ENCODE measurements at regions not wholly inside any gene's neighbourhood (a gene's known extent, or its start where the extent isn't known, plus 50 kb on each side); places are given as distances from the start of the nearest gene placed in this dataset.

DNA sequence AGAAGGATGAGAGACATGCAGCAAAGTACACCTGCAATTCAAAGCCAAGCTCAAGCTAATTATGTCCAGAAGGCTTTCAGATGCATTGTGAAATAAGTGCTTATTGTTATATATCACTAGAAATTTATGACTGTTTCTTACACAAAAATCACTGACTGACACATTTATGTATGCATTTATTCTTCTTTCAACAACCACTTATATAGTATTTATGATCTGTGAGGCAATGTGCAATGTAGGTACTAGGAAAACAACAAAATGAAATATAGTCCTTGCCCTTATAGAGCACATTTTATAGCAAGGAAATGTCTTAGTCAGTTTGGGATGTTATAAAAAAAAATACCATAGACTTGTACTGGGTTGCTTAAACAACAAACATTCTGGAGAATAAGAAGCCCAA, 167.6 kb downstream of the YIPF5 start:
- Histone ChIP-seq H3K27me3 (ENCODE audit: insufficient read depth) (no peaks in the 10 kb centered on the region), H3F3A (replicated peaks; ENCODE audit: insufficient read depth) (no peaks in the 10 kb centered on the region), H3K4me1 (ENCODE audit: control insufficient read depth in 1 of 2, insufficient read depth in 2 of 2, low read depth in 1 of 2, low read length in 1 of 2) (no peaks in the 10 kb centered on the region), H3K4me3 (ENCODE audit: low read depth in 2 of 2, low read length in 1 of 2) (no peak overlapping the region), H4K20me1 (ENCODE audit: insufficient read depth) (no peaks in the 10 kb centered on the region), H3K9me3 (no peaks in the 10 kb centered on the region), H3K79me2 (ENCODE audit: insufficient read depth) (no peaks in the 10 kb centered on the region), H2AFZ (ENCODE audit: low read depth) (no peak overlapping the region), H3K9ac (no peak overlapping the region), H3K4me2 (no peak overlapping the region), H3K9me2 (no peaks in the 10 kb centered on the region), H3K27ac (ENCODE audit: low read depth in 2 of 2, low read length in 1 of 2) (no peak overlapping the region), H3K36me3 (replicated peaks in 1 of 2; ENCODE audit: control insufficient read depth in 1 of 2, insufficient read depth in 2 of 2, low read length in 1 of 2) (no peaks in the 10 kb centered on the region)
- TF ChIP-seq RAD21 (IDR thresholded peaks at IDR 0.05; ENCODE audit: low read length) (no peak), FOXM1 (IDR thresholded peaks at IDR 0.05; ENCODE audit: low read depth) (no peak), GABPA (IDR thresholded peaks at IDR 0.05; ENCODE audit: low read depth) (no peak), NRF1 (IDR thresholded peaks at IDR 0.05; ENCODE audit: low read depth, low read length) (no peak), MXI1 (IDR thresholded peaks at IDR 0.05; ENCODE audit: low read depth, low read length) (no peak), ELF1 (IDR thresholded peaks at IDR 0.05) (no peak), TCF12 (IDR thresholded peaks at IDR 0.05) (no peak)
- TF ChIP-seq, protein P1, sequence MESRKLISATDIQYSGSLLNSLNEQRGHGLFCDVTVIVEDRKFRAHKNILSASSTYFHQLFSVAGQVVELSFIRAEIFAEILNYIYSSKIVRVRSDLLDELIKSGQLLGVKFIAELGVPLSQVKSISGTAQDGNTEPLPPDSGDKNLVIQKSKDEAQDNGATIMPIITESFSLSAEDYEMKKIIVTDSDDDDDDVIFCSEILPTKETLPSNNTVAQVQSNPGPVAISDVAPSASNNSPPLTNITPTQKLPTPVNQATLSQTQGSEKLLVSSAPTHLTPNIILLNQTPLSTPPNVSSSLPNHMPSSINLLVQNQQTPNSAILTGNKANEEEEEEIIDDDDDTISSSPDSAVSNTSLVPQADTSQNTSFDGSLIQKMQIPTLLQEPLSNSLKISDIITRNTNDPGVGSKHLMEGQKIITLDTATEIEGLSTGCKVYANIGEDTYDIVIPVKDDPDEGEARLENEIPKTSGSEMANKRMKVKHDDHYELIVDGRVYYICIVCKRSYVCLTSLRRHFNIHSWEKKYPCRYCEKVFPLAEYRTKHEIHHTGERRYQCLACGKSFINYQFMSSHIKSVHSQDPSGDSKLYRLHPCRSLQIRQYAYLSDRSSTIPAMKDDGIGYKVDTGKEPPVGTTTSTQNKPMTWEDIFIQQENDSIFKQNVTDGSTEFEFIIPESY (IDR thresholded peaks at IDR 0.05; ENCODE audit: borderline replicate concordance, low read depth), result no peak
- TF ChIP-seq, protein P2, sequence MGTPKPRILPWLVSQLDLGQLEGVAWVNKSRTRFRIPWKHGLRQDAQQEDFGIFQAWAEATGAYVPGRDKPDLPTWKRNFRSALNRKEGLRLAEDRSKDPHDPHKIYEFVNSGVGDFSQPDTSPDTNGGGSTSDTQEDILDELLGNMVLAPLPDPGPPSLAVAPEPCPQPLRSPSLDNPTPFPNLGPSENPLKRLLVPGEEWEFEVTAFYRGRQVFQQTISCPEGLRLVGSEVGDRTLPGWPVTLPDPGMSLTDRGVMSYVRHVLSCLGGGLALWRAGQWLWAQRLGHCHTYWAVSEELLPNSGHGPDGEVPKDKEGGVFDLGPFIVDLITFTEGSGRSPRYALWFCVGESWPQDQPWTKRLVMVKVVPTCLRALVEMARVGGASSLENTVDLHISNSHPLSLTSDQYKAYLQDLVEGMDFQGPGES (IDR thresholded peaks at IDR 0.05; ENCODE audit: low read depth, low read length), result no peak
- TF ChIP-seq, protein P3, sequence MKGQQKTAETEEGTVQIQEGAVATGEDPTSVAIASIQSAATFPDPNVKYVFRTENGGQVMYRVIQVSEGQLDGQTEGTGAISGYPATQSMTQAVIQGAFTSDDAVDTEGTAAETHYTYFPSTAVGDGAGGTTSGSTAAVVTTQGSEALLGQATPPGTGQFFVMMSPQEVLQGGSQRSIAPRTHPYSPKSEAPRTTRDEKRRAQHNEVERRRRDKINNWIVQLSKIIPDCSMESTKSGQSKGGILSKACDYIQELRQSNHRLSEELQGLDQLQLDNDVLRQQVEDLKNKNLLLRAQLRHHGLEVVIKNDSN (IDR thresholded peaks at IDR 0.05; ENCODE audit: borderline replicate concordance, low read depth), result no peak
- ChIA-PET POLR2A (no interaction called here), CTCF (no interaction called here)
- DNase-seq, result no peak

DNA sequence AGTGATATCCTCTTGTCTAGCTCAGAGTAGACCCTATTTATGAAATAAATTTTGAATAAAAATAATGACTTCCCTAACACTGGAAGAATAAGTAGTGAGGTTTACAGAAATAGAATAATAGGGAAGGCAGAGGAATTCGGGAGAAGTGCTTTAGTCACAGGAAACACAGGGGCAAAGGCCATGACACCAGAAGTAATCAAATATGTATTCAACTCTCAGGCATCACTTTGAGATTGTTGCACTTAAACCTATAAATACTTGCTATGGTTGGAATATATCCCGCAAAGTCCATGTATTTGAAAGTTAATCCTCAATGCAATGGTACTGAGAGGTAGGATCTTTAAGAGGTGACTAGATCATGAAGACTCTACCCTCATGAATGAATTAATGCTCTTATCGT, 166.8 kb downstream of the YIPF5 start:
- H3K4me1 ChIP-seq (ENCODE audit: control insufficient read depth in 1 of 2, insufficient read depth in 2 of 2, low read depth in 1 of 2, low read length in 1 of 2), result no peaks in the 10 kb centered on the region
- no peak for DNase-seq
- H3K9me3 ChIP-seq, result no peaks in the 10 kb centered on the region
- no peaks in the 10 kb centered on the region for H3K9me2 ChIP-seq
- CTCF ChIA-PET, result no interaction called here
- POLR2A ChIA-PET, result no interaction called here
- no peak overlapping the region for H3K9ac ChIP-seq
- H3K27ac ChIP-seq (ENCODE audit: low read depth in 2 of 2, low read length in 1 of 2), result no peak overlapping the region
- WGBS (ENCODE audit: low lambda C conversion rate), result 65% methylated on average over 3 of the region's 3 CpGs
- H3K27me3 ChIP-seq (ENCODE audit: insufficient read depth), result no peaks in the 10 kb centered on the region
- no peak overlapping the region for H3K4me3 ChIP-seq (ENCODE audit: low read depth in 2 of 2, low read length in 1 of 2)
- H3K36me3 ChIP-seq (replicated peaks in 1 of 2; ENCODE audit: control insufficient read depth in 1 of 2, insufficient read depth in 2 of 2, low read length in 1 of 2), result no peaks in the 10 kb centered on the region
- H4K20me1 ChIP-seq (ENCODE audit: insufficient read depth), result no peaks in the 10 kb centered on the region
- no peak for TF ChIP-seq TEAD4 (IDR thresholded peaks at IDR 0.05; ENCODE audit: borderline replicate concordance, insufficient read depth)
- H3F3A ChIP-seq (replicated peaks; ENCODE audit: insufficient read depth), result no peaks in the 10 kb centered on the region
- no peaks in the 10 kb centered on the region for H3K79me2 ChIP-seq (ENCODE audit: insufficient read depth)
- no peak overlapping the region for H2AFZ ChIP-seq (ENCODE audit: low read depth)
- no peak overlapping the region for H3K4me2 ChIP-seq
